ENCODE measurements at regions not wholly inside any gene's neighbourhood (a gene's known extent, or its start where the extent isn't known, plus 50 kb on each side); places are given as distances from the start of the nearest gene placed in this dataset.
A peak's percentile ranks its signal among the peaks of the same experiment; 100 is the strongest.

GRCh38 chr2:8076448-8077342 lies 605.2 kb upstream of the ID2 start:
- no peak for DNase-seq (ENCODE audit: low read depth, low spot score)

- DNase-seq (ENCODE audit: low read depth, low spot score), result no peak
These were observed 603.2 kb upstream of the ID2 start for GRCh38 chr2:8078705-8079104.

GRCh38 chr2:8080063-8080462 lies 601.8 kb upstream of the ID2 start:
- DNase-seq (ENCODE audit: low read depth, low spot score), result no peak

GRCh38 chr2:8081130-8081529 lies 600.7 kb upstream of the ID2 start:
- DNase-seq (ENCODE audit: low read depth, low spot score), result no peak

DNA sequence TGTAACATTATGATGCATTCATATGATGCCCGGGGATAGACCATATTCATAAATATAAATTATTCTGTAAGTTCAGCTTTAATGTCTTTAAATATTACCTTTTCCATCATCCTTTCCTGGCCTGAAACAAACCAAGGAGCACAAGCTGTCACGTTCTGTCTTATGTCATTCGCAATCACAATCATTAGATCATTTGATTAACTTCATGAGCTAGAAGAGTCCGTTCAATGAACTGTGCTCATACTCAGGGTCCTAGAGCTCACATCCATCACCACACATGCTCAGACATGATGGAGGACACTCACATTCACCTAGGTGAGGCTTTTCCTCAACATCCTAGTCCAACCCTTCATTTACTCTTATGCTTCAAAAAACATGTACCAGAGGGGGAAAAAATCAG lies 599.0 kb upstream of the ID2 start:
- no peak for DNase-seq (ENCODE audit: low read depth, low spot score)

- DNase-seq (ENCODE audit: low read depth, low spot score), result no peak
These were observed 595.5 kb upstream of the ID2 start for GRCh38 chr2:8086357-8086756.

DNA sequence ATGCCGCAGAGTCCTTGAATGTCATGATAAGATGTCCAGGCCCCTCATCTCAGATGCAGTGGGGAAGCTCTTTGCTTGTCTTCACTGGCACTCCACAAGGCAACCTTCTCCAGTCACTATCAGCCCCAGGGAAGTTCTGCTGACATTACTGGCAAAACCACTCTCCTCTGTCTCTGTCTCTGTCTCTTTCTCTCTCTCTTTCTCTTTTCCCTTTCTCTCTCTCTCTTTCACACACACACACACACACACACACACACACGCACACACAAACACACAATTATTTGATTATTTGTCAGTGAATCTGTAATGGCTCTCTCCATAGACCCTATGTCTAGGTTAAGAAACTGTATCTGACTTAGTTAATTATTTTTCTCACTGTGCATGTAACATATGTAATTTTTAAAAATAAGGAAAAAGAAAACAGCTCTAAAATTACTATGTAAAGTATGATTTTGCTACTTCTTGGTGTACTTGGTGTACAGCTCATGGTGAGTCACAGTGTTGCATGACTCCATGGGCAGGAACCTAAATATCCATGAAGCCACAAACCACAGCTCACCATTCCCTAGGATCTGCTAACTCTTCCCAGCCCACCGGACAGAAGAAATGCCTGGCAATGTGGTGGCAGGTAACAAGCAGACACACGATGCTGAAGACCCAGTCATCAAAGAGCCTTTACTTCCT lies 594.9 kb upstream of the ID2 start:
- no peak for DNase-seq (ENCODE audit: low read depth, low spot score)

- DNase-seq (ENCODE audit: low read depth, low spot score), result no peak
These were observed 594.4 kb upstream of the ID2 start for GRCh38 chr2:8087480-8087840.

DNA sequence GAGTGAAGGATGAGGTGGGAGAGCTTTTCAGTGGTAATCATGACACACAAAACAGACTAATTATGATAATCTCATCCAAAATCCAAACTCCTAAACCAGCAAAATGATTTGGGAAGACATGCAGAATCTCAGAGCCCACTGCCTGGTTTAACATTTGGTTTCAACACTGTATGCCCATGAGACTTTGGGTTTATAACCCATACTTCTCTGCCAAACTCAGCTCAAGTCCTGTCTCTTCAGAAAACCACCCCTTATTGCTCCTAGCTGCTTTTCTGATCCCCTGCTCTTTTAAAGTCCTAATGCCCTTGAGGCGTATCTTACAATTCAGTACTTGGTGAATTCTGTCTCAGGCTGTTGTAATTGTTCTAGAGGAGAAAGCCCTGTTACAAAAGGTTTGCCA lies 593.0 kb upstream of the ID2 start:
- no peak for DNase-seq (ENCODE audit: low read depth, low spot score)

GRCh38 chr2:8089596-8089995 lies 592.3 kb upstream of the ID2 start:
- DNase-seq (ENCODE audit: low read depth, low spot score), result no peak

DNA sequence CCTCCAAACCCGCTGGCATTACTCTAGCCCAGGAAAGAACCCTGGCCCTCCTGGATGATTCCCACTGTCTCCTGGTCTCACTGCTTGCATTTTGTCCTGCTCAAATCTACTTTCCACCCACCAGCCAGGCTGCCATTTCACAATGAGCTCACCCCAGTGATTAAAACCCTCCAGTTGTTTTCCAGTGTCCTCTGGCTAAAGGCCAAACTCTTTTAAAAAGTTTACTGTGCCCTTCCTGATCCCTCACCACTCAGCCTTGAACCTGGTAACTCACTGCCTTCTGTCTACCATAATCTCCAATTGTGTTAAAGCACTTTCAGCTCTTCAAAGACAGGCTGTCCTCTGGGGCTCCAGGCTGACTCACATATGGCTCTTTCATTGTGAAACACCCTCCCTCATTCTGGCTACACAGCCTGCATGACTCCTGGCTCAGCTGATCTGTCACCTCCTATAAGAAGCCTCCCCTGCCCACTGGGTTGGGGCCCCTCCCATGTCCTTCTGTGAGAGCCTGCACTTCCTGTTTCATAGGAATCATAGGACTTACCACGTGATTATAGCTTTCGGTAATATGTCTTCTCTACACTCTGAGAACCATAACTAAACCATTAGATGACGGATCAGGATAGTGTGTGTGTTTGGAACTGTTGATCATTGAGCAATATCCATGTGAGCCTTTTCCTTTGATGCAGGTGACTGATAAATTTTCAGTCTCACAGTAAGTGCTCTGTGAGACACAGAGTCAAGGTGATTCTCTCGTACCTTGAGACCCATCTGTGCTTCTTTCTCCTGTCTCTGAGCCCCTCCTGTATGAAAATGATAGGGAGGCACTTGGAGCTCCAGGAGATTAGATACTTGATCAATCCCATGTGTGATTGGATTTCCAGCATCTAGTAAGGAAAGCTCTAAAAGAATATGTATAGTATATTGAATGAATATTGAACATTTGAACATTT lies 590.8 kb upstream of the ID2 start:
- peak; percentile 23 for DNase-seq (ENCODE audit: low read depth, low spot score)

GRCh38 chr2:8094526-8094925 lies 587.3 kb upstream of the ID2 start:
- no peak for DNase-seq (ENCODE audit: low read depth, low spot score)

DNA sequence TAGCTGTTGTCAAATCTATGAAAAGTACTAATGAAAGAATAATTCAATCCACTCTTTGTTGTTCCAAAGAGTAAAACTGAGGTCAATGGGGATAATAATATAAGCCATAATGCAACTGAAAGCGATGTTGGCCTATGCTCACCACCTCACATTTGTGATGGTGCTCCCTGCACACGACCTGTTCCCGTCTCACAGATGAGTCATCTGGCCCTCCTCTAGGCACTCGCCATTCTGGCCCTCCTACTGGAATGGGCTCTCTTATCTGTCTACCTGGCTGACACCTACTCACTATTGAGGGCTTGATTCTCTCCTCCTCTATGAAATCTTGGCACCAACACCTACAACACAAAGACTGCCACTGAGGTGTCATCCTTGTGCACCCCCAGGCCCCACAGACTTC lies 585.9 kb upstream of the ID2 start:
- DNase-seq (ENCODE audit: low read depth, low spot score), result no peak

DNA sequence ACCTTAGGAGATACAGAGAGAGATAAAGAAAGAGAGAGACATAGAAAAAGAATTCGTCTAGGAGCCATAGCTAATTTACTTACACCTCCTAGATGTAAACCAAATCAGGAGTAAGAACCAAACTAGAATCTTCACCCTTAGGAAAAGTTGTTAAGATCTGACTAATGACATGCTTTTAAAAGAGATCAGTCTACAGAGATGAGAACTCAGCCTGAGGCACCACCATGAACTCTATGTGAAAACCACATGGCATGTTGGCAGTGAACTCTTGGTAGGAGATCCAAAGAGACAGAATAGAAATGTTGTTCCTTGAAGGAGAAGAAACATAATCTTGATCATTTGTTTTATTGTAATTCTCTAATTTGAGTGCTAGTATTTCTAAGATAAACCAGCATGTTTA lies 585.4 kb upstream of the ID2 start:
- no peak for DNase-seq (ENCODE audit: low read depth, low spot score)

GRCh38 chr2:8098476-8099266 lies 583.2 kb upstream of the ID2 start:
- no peak for DNase-seq (ENCODE audit: low read depth, low spot score)

DNA sequence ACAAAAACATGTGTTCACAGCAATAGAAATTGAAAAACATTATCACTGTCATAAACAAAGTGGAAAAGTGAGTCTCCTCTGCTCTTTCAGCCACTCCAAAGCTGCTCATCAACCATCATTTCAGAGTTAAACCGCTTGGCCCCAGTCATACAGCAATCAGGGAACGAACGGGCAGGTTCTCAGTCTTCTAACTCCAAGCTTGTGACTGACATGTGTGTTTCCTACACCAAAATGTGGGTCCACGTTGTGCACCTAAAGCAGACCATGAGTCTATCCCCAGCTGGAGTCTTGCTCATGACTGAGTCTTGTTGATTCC lies 582.6 kb upstream of the ID2 start:
- no peak for DNase-seq (ENCODE audit: low read depth, low spot score)

GRCh38 chr2:8101614-8102277 lies 580.1 kb upstream of the ID2 start:
- DNase-seq (ENCODE audit: low read depth, low spot score), result no peak

GRCh38 chr2:8102470-8102869 lies 579.4 kb upstream of the ID2 start:
- DNase-seq (ENCODE audit: low read depth, low spot score), result no peak

DNA sequence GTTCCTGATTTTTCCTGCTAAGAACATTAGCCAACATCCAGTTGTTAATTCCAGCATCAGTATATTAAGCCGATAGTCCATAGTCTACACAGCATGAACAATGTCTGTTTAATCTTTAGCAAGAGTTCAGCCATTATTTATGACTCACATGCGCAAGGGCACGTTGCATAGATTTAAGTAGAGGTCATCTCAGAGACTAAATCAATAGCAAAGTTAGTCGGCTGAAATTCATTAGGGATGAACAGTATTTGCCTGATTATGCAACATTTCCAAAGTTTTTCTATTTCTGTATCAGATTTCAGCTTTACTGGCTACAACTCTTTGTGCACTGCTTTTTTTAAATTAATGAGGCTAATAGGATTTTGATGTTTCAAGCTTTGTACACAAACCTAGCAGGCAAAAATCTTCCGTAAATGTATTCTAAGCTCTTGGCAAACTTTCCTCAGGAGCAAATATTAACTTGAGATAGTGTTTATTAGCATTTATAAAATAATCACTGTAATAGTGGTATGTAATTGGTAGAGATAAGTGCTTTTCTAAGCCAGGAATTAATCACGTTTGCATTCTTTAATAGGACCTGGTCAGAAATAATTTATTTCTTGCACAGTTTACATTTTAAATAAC lies 578.7 kb upstream of the ID2 start:
- no peak for DNase-seq (ENCODE audit: low read depth, low spot score)

GRCh38 chr2:8107150-8107549 lies 574.7 kb upstream of the ID2 start:
- no peak for DNase-seq (ENCODE audit: low read depth, low spot score)

Data from ELF-1 (cell line).